Stimulated activated memory B cell treated with anti-CD40 and anti-IgM and Interleukin-4, amounts not matched to agents 10 μg/mL and 1 μg/mL and 100 μg/mL, for 72 hours (primary cell): ENCODE measurements at regions not wholly inside any gene's neighbourhood (a gene's known extent, or its start where the extent isn't known, plus 50 kb on each side); places are given as distances from the start of the nearest gene placed in this dataset.

Source experiments
- ATAC-seq: fragments of 150-1000 bp; cut with Tn5 transposase; 2 replicates; pipeline ENCODE4 v1.10.0; 2021
- H3K27ac Mint-ChIP-seq: one replicate; pipeline ENCODE4 v1.8.0; 2022; ENCODE audit warnings: mild to moderate bottlenecking, mixed read lengths
- H3K27me3 Mint-ChIP-seq: one replicate; pipeline ENCODE4 v1.8.0; 2022; ENCODE audit warnings: mixed read lengths
- H3K36me3 Mint-ChIP-seq: one replicate; pipeline ENCODE4 v1.8.0; 2022; ENCODE audit warnings: mixed read lengths
- H3K4me1 Mint-ChIP-seq: one replicate; pipeline ENCODE4 v1.8.0; 2022; ENCODE audit warnings: mixed read lengths
- H3K4me3 Mint-ChIP-seq: one replicate; pipeline ENCODE4 v1.8.0; 2022; ENCODE audit warnings: mild to moderate bottlenecking, moderate library complexity, mixed read lengths
- H3K9me3 Mint-ChIP-seq: one replicate; pipeline ENCODE4 v1.8.0; 2022; ENCODE audit warnings: mixed read lengths

DNA sequence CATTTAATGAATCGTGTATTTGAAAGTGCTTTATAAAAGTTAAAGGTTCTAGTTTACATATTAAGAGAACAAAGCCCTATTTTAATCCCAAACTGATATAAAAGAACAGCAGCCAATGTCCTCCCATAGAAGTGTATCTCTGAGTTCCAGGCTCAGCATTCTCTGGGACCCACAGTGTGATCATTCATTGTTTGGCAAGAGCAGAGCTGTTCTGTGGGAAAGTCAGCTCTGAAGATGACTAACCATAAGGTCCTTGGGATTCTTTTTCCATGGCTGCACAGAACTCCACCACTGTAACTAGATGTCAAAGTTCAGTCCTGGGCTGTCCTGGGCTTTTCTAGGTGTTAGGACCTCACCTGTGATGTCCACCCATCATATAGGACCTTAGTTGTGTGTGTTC lies 157.0 kb upstream of the TLL1 start:
- no peak for ATAC-seq
- H3K27ac Mint-ChIP-seq: no peak overlapping the region
- no peaks in the 10 kb centered on the region for H3K4me1 Mint-ChIP-seq
- H3K4me3 Mint-ChIP-seq: no peak overlapping the region
- peaks cover 3% of the 10 kb centered on the region for H3K9me3 Mint-ChIP-seq
- H3K36me3 Mint-ChIP-seq: no peaks in the 10 kb centered on the region
- H3K27me3 Mint-ChIP-seq: no peaks in the 10 kb centered on the region

DNA sequence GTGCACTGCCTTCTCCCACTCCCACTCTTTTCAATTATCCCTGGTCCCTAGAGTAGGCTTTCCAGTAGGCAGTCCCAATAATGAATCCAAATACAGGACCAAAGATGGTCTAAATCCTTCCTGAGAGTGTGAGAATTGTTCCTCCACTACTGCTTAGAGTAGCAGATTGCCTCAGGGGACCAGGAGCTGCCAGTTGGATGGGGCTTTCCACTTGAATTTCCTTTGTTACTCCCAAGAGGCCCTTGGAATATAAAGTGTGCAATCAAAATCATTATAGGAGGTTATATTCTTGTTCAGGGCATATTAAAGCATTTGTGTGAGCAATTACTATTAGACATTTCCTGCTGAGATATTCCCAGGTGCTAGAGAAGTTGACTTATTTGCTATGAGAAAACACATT lies 156.6 kb upstream of the TLL1 start:
- peaks cover 3% of the 10 kb centered on the region for H3K9me3 Mint-ChIP-seq
- no peak overlapping the region for H3K27ac Mint-ChIP-seq
- H3K4me3 Mint-ChIP-seq: no peak overlapping the region
- H3K36me3 Mint-ChIP-seq: no peaks in the 10 kb centered on the region
- H3K27me3 Mint-ChIP-seq: no peaks in the 10 kb centered on the region
- H3K4me1 Mint-ChIP-seq: no peaks in the 10 kb centered on the region
- no peak for ATAC-seq

DNA sequence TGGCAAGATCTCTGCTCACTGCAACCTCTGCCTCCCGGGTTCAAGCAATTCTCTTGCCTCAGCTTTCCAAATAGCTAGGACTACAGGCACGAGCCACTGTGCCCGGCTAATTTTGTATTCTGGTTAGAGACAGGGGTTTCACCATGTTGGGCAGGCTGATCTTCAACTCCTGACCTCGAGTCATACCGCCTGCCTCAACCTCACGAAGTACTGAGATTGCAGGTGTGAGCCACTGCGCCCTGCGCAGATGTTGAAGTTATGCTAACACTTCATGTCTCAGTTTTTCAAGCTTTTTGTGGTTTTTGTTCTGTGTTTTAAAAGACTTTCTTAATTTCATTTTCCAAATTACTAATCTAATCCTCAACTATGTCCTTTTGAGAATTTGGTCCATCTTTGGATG lies 154.4 kb upstream of the TLL1 start:
- no peaks in the 10 kb centered on the region for H3K27me3 Mint-ChIP-seq
- ATAC-seq: no peak
- H3K4me1 Mint-ChIP-seq: no peaks in the 10 kb centered on the region
- H3K4me3 Mint-ChIP-seq: no peak overlapping the region
- H3K36me3 Mint-ChIP-seq: no peaks in the 10 kb centered on the region
- peaks cover 3% of the 10 kb centered on the region for H3K9me3 Mint-ChIP-seq
- no peak overlapping the region for H3K27ac Mint-ChIP-seq

DNA sequence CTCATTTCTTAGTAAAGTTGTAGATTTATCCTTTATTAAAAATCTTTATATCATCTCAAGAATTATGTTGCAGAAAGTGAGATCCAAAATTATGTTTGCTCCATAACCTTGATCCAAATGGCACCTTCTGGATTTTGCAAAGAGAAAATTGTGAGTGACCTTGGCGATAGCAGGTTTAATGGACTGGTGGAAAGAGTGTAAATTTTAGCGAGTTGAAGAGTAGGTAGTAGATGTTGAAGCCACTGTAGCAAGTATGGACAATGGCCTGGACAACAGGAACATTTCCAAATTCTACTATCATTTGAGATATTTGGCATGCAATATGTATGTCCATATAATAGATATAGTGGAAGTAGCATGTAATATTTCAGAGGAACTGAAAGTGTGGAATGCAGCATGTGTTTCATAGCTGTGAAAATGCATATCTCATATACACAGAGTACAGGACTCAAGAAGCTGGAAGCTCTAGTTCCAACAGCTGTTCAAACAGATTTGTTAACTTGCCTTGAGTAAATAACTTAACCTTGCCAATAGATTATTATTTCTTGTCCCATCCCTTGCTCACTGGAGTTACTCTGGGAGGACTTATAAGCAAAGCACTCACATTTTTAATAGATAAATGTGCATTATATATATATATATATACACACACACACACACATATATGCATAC lies 152.5 kb upstream of the TLL1 start:
- no peak for ATAC-seq
- Mint-ChIP-seq H3K36me3 (no peaks in the 10 kb centered on the region), H3K4me3 (no peak overlapping the region), H3K27me3 (no peaks in the 10 kb centered on the region), H3K27ac (no peak overlapping the region), H3K9me3 (peaks cover 3% of the 10 kb centered on the region), H3K4me1 (no peaks in the 10 kb centered on the region)

DNA sequence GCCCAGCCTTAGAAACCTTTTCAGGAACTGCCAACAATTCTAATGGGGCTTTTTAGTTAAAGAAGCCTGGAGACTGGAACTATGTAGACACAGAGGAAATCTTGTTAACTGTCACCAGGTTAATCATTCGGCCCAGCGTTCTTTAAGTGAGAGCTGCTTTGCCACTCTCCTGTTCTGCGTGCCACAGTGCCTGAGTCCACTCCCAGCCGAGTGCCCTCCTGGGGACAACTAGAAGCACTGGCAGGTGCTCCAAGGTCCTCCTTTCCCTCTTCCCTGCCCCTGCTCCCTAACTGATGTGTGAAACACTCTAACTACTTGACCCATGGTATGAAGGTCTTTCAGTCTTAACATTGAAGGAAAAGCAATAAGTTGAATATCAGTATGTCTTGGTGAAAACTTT lies 151.2 kb upstream of the TLL1 start:
- H3K27ac Mint-ChIP-seq: no peak overlapping the region
- no peak for ATAC-seq
- H3K27me3 Mint-ChIP-seq: no peaks in the 10 kb centered on the region
- peaks cover 3% of the 10 kb centered on the region for H3K9me3 Mint-ChIP-seq
- no peaks in the 10 kb centered on the region for H3K4me1 Mint-ChIP-seq
- no peaks in the 10 kb centered on the region for H3K36me3 Mint-ChIP-seq
- no peak overlapping the region for H3K4me3 Mint-ChIP-seq

DNA sequence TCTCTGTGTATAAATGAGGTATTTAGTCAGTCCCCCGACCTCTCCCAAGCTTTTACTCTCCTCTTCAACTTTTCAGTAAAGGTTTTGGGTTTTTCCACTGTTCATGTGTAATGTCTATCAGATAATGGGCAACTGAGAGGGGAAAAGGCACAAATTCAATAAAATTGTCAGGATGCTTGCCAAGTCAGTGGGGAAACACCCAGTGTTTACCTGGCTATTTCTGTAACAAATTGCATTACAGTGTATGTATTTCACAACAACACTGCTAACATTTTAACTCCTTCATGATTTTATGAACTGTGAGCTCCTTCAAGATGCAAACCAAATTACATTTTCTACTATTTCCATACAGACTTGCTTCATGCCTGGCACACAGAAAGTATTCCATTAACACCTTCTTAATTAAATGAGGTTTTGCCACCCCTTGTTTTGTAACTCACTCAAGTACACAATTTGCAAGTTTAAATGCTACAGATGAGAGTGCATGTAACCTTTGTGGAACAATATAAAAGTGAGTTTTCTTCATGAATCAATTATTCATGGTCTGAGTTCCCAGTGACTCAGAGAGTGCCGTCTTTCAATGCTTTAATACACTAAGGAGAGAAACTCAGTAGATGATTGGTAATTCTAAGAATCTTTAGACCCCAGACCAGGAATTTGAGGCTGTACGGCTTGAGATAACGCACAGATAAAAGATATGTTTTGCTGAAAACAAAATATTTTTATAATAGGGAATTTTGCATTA lies 149.8 kb upstream of the TLL1 start:
- H3K27me3 Mint-ChIP-seq: no peaks in the 10 kb centered on the region
- no peaks in the 10 kb centered on the region for H3K36me3 Mint-ChIP-seq
- H3K9me3 Mint-ChIP-seq: no peaks in the 10 kb centered on the region
- no peak overlapping the region for H3K4me3 Mint-ChIP-seq
- H3K27ac Mint-ChIP-seq: no peak overlapping the region
- no peaks in the 10 kb centered on the region for H3K4me1 Mint-ChIP-seq
- no peak for ATAC-seq

DNA sequence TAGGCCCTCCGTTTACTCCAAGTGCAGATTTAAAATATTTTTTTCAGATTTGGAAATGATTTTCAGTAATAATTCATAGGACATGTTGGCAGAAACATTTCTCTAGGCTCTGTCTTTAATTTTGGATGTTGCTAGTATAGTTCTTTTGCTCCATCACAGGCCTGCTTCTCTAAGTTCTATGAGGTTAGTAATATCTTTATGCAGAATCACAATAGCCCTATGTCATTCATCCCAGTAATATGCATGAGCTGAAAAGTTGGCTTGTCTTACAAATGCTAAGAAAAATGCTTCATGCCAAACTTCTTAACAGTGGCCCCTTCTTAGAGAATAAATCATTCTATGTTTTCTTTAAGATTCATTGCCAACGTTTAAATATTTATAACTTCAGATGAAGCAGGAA lies 148.3 kb upstream of the TLL1 start:
- H3K9me3 Mint-ChIP-seq: no peaks in the 10 kb centered on the region
- no peaks in the 10 kb centered on the region for H3K36me3 Mint-ChIP-seq
- H3K4me1 Mint-ChIP-seq: no peaks in the 10 kb centered on the region
- no peak overlapping the region for H3K4me3 Mint-ChIP-seq
- no peak overlapping the region for H3K27ac Mint-ChIP-seq
- ATAC-seq: no peak
- H3K27me3 Mint-ChIP-seq: no peaks in the 10 kb centered on the region

DNA sequence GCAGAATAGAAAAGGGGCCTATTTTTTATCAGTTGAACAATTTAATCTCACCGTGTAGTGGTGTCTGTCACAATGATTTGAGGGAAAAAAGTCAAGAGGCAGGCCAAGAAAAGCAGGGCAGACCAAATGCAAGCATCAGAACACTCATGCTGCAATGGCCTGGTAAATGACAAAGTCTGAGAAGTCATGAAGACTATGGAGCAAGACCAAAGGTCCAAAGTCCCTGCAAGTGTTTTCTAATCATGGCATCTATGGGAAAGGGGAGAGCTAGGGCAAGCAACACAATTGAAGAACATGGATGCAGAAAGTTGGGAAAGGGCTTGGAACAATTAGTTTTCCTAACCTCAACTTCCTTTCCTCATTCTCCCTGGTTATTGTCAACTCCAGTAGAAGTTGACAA lies 147.7 kb upstream of the TLL1 start:
- H3K4me3 Mint-ChIP-seq: no peak overlapping the region
- no peaks in the 10 kb centered on the region for H3K27me3 Mint-ChIP-seq
- no peaks in the 10 kb centered on the region for H3K36me3 Mint-ChIP-seq
- H3K27ac Mint-ChIP-seq: no peak overlapping the region
- no peaks in the 10 kb centered on the region for H3K9me3 Mint-ChIP-seq
- no peaks in the 10 kb centered on the region for H3K4me1 Mint-ChIP-seq
- ATAC-seq: no peak

DNA sequence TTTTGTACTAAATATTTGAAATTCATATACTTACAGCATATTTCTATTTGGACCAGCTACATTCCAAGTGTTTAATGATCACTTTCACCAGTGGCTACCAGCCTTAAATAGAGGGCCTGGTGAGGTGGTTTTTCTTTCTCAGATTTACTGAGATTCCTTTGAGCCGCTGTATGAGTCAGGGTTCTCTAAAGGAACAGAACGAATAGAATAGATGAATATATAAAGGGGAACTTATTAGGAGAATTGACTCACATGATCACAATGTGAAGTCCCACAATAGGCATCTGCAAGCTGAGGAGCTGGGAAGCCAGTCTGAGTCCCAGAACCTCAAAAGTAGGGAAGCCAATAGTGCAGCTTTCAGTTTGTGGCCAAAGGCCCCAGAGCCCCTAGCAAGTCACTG lies 146.2 kb upstream of the TLL1 start:
- Mint-ChIP-seq H3K4me3 (no peak overlapping the region), H3K4me1 (no peaks in the 10 kb centered on the region), H3K9me3 (no peaks in the 10 kb centered on the region), H3K27ac (no peak overlapping the region), H3K27me3 (no peaks in the 10 kb centered on the region), H3K36me3 (no peaks in the 10 kb centered on the region)
- no peak for ATAC-seq

DNA sequence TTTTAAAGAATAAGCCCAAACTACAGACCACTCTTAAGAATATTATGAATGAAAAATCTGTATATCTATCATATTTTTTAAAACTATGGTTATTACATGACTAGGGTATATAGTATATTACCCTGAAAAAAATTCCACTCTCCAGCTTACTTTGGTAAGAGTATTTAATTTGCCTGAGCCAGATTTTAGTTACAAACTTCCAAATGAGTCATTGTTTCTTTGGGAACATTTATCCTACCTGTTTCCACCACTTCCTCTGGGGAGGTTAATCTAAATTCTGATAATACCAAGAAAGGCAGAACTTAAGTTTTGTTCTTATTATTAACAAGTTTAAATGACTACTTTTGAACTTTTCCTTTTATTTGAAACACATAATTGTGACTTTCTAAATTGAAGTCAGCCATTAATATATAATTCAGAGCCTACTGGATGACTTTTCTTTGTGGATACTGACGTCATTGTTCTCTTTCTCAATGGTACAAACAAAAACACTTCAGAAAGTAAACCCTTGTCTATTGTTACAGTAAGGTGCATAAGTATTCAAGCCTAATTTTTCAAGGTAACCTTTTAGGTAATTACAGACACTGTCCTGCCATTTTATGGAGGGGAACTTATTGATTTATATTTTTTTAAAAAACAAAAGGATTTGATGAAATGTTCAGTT lies 135.6 kb upstream of the TLL1 start:
- no peak for ATAC-seq
- peaks cover 3% of the 10 kb centered on the region for H3K9me3 Mint-ChIP-seq
- no peak overlapping the region for H3K27ac Mint-ChIP-seq
- H3K27me3 Mint-ChIP-seq: no peaks in the 10 kb centered on the region
- H3K4me1 Mint-ChIP-seq: no peaks in the 10 kb centered on the region
- no peaks in the 10 kb centered on the region for H3K36me3 Mint-ChIP-seq
- no peak overlapping the region for H3K4me3 Mint-ChIP-seq

DNA sequence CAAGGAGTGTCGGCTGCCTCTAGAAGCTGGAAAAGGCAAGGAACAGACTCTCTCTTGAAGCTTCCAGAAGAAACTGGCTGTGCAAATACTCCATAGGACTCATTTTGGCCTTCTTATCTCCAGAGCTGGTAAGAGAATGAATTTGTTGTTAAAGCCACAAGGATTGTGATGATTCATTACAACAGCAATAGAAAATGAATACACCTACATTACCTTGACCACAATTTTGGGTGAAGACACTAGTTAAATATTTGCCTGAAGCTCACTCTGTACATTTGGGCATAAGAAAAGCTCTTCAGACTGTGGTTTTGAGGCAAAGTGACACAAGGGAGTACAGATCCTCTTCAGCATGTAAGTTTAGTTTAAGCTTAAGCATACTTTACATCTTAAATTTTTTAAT lies 134.5 kb upstream of the TLL1 start:
- Mint-ChIP-seq H3K27me3 (no peaks in the 10 kb centered on the region), H3K9me3 (peaks cover 2% of the 10 kb centered on the region), H3K27ac (no peak overlapping the region), H3K36me3 (no peaks in the 10 kb centered on the region), H3K4me3 (no peak overlapping the region), H3K4me1 (no peaks in the 10 kb centered on the region)
- ATAC-seq: no peak

DNA sequence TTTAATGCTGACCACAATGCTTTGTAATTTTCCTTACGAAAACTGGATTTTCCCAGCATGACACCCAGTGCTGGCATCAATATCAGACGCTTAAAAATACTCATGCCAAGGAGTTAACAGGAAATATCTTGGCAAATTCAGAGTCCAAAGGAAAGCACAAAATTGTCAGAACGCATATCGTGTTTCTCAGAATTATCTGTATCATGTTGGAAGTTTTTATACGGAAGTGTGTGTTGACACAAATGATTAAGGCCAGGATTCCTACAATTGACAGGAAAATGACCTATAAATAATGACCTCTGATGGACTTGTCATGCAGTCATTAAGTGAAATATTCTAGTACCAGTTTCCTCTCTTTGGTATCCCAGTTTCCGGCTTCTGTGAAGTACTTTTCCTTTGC lies 132.1 kb upstream of the TLL1 start:
- no peaks in the 10 kb centered on the region for H3K27me3 Mint-ChIP-seq
- H3K36me3 Mint-ChIP-seq: no peaks in the 10 kb centered on the region
- H3K4me1 Mint-ChIP-seq: no peaks in the 10 kb centered on the region
- H3K9me3 Mint-ChIP-seq: no peaks in the 10 kb centered on the region
- H3K27ac Mint-ChIP-seq: no peak overlapping the region
- H3K4me3 Mint-ChIP-seq: no peak overlapping the region
- no peak for ATAC-seq

DNA sequence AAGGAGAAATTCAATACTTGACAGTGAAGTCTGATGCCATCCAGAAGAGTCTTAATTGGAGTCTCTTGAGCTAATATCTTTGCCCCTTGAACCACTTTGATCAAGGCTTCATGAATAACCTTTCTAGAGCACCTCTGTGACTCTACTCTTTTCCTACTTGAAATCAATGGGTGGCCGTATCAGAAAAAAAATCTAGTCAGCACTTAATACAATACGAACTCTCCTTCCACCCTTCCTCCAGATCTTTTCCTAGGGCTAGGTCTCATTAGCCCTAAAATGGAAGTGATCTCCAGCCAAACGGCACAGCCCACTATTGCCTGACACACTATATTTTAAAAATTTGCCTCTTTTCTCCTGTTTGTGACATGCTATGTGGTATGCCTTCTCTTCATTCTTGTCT lies 129.6 kb upstream of the TLL1 start:
- H3K4me1 Mint-ChIP-seq: no peaks in the 10 kb centered on the region
- no peak overlapping the region for H3K27ac Mint-ChIP-seq
- ATAC-seq: no peak
- H3K36me3 Mint-ChIP-seq: no peaks in the 10 kb centered on the region
- no peaks in the 10 kb centered on the region for H3K27me3 Mint-ChIP-seq
- no peak overlapping the region for H3K4me3 Mint-ChIP-seq
- peaks cover 3% of the 10 kb centered on the region for H3K9me3 Mint-ChIP-seq

DNA sequence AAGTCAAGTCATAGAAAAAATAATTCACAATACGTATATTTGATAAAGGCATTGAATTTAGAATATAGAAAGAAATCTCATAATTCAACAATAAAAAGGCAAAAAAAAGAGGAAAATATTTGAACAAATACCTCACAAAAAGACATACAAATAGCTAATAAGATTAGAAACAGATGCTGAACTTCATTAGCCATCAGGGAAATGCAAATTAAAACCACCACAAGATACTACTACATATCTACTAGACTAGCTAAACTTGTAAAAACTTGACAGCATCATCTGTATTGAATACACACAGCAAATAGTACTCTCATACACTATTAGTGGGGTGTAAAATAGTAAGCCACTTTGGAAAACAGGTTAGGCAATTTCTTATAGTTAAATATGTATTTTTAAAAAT lies 128.7 kb upstream of the TLL1 start:
- Mint-ChIP-seq H3K27ac (no peak overlapping the region), H3K4me1 (no peaks in the 10 kb centered on the region), H3K9me3 (peaks cover 3% of the 10 kb centered on the region), H3K27me3 (no peaks in the 10 kb centered on the region), H3K4me3 (no peak overlapping the region), H3K36me3 (no peaks in the 10 kb centered on the region)
- no peak for ATAC-seq

DNA sequence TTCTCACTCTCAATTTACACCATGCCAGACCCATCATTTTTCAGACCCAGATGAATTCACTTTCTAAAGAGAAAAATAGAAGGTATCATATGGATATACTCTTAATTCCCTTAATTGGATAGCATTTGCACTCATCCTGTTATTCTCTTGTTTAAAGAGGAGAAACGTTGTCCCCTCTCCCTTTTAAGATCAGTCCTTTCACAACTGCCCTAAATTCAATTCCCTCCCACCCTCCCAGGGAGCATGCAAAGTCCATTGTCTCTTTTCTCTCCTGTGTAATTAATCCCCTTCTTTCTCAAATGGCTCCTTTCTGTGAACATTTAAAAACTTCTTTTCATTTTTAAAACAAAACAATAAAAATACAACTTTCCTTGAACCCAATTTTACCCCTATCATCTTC lies 124.7 kb upstream of the TLL1 start:
- ATAC-seq: no peak
- Mint-ChIP-seq H3K4me3 (no peak overlapping the region), H3K27ac (no peak overlapping the region), H3K9me3 (peaks cover 3% of the 10 kb centered on the region), H3K36me3 (no peaks in the 10 kb centered on the region), H3K4me1 (no peaks in the 10 kb centered on the region), H3K27me3 (no peaks in the 10 kb centered on the region)

DNA sequence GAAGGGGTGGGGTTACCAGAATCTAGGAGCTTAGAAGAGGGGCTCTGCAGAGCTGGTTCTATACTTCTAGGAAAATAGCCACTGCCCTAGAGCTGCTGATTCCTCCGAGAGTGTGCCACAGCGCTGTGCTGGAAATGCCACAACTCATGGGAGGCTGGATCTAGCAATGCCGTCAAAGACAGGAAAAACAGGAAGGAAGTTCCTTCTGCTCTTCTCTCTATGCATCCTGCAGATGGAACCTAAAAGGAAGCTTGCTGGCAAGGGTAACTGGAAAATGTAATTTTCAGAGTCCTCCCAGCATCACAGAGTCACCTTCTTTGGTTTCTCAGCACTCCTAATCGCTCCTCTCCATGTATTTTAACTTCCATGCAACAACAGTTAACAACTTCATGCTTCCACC lies 121.2 kb upstream of the TLL1 start:
- Mint-ChIP-seq H3K27me3 (no peaks in the 10 kb centered on the region), H3K36me3 (no peaks in the 10 kb centered on the region), H3K9me3 (peaks cover 6% of the 10 kb centered on the region), H3K27ac (no peak overlapping the region), H3K4me3 (no peak overlapping the region), H3K4me1 (no peaks in the 10 kb centered on the region)
- no peak for ATAC-seq
